ENCODE measurements at regions not wholly inside any gene's neighbourhood (a gene's known extent, or its start where the extent isn't known, plus 50 kb on each side); places are given as distances from the start of the nearest gene placed in this dataset.

- no peak for TF ChIP-seq TCF7 (IDR thresholded peaks at IDR 0.05; ENCODE audit: low read depth)
- peak; percentile 24; the same call in 1 of the 2 replicates for TF ChIP-seq RBFOX2 (IDR thresholded peaks at IDR 0.05; ENCODE audit: low read depth, low read length)
- TF ChIP-seq ZSCAN20 (CRISPR knock-in tag; IDR thresholded peaks at IDR 0.05; ENCODE audit: borderline replicate concordance) = no peak
- TF ChIP-seq, protein P1, sequence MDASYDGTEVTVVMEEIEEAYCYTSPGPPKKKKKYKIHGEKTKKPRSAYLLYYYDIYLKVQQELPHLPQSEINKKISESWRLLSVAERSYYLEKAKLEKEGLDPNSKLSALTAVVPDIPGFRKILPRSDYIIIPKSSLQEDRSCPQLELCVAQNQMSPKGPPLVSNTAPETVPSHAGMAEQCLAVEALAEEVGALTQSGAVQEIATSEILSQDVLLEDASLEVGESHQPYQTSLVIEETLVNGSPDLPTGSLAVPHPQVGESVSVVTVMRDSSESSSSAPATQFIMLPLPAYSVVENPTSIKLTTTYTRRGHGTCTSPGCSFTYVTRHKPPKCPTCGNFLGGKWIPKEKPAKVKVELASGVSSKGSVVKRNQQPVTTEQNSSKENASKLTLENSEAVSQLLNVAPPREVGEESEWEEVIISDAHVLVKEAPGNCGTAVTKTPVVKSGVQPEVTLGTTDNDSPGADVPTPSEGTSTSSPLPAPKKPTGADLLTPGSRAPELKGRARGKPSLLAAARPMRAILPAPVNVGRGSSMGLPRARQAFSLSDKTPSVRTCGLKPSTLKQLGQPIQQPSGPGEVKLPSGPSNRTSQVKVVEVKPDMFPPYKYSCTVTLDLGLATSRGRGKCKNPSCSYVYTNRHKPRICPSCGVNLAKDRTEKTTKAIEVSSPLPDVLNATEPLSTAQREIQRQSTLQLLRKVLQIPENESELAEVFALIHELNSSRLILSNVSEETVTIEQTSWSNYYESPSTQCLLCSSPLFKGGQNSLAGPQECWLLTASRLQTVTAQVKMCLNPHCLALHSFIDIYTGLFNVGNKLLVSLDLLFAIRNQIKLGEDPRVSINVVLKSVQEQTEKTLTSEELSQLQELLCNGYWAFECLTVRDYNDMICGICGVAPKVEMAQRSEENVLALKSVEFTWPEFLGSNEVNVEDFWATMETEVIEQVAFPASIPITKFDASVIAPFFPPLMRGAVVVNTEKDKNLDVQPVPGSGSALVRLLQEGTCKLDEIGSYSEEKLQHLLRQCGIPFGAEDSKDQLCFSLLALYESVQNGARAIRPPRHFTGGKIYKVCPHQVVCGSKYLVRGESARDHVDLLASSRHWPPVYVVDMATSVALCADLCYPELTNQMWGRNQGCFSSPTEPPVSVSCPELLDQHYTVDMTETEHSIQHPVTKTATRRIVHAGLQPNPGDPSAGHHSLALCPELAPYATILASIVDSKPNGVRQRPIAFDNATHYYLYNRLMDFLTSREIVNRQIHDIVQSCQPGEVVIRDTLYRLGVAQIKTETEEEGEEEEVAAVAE (CRISPR knock-in tag; IDR thresholded peaks at IDR 0.05; ENCODE audit: borderline replicate concordance) = no peak
- peak; percentile 36; the same call in 1 of the 2 replicates for TF ChIP-seq PHF8 (CRISPR knock-in tag; IDR thresholded peaks at IDR 0.05)
- no peak for TF ChIP-seq FOXA1 (IDR thresholded peaks at IDR 0.05)
- no peak; the same call in 1 of the 2 replicates for TF ChIP-seq FOXA1 (CRISPR knock-in tag; IDR thresholded peaks at IDR 0.05)
- TF ChIP-seq, protein P2, sequence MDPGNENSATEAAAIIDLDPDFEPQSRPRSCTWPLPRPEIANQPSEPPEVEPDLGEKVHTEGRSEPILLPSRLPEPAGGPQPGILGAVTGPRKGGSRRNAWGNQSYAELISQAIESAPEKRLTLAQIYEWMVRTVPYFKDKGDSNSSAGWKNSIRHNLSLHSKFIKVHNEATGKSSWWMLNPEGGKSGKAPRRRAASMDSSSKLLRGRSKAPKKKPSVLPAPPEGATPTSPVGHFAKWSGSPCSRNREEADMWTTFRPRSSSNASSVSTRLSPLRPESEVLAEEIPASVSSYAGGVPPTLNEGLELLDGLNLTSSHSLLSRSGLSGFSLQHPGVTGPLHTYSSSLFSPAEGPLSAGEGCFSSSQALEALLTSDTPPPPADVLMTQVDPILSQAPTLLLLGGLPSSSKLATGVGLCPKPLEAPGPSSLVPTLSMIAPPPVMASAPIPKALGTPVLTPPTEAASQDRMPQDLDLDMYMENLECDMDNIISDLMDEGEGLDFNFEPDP (CRISPR knock-in tag; conservative IDR thresholded peaks at IDR 0.05) = no peak
- TF ChIP-seq ZSCAN31 (CRISPR knock-in tag; IDR thresholded peaks at IDR 0.05; ENCODE audit: low read depth) = peak; percentile 65; the same call in 1 of the 2 replicates
- peak; percentile 55 for TF ChIP-seq SRSF1 (optimal IDR thresholded peaks at IDR 0.05; ENCODE audit: low read depth, low read length)
- TF ChIP-seq BCL6 (CRISPR knock-in tag; IDR thresholded peaks at IDR 0.05) = peak; percentile 18; the same call in 1 of the 2 replicates
- TF ChIP-seq RAD21 (CRISPR knock-in tag; IDR thresholded peaks at IDR 0.05) = no peak
- TF ChIP-seq ZFP41 (CRISPR knock-in tag; IDR thresholded peaks at IDR 0.05; ENCODE audit: borderline replicate concordance) = no peak
- TF ChIP-seq ZNF558 (CRISPR knock-in tag; IDR thresholded peaks at IDR 0.05; ENCODE audit: borderline replicate concordance) = no peak
- TF ChIP-seq THAP11 (CRISPR knock-in tag; IDR thresholded peaks at IDR 0.05) = no peak
- TF ChIP-seq SNRNP70 (IDR thresholded peaks at IDR 0.05; ENCODE audit: low read depth, low read length) = no peak
- TF ChIP-seq TP53 (CRISPR knock-in tag; conservative IDR thresholded peaks at IDR 0.05) = no peak
- 0 out of 2 replicates have a peak, but pooled peaks have one; percentile 23 for TF ChIP-seq ZSCAN21 (CRISPR knock-in tag; IDR thresholded peaks at IDR 0.05; ENCODE audit: borderline replicate concordance)
- no peak for TF ChIP-seq RARG (CRISPR knock-in tag; IDR thresholded peaks at IDR 0.05; ENCODE audit: low read depth)
- peak; percentile 90 for TF ChIP-seq ZBTB33 (CRISPR knock-in tag; IDR thresholded peaks at IDR 0.05)
- TF ChIP-seq NCOA5 (CRISPR knock-in tag; IDR thresholded peaks at IDR 0.05) = no peak
- TF ChIP-seq KLF16 (CRISPR knock-in tag; IDR thresholded peaks at IDR 0.05) = no peak; a peak in 1 of 4 replicates
- no peak for TF ChIP-seq CERS6 (CRISPR knock-in tag; IDR thresholded peaks at IDR 0.05)
- TF ChIP-seq ZNF792 (CRISPR knock-in tag; IDR thresholded peaks at IDR 0.05) = 0 out of 2 replicates have a peak, but pooled peaks have one; percentile 25
Observed at GRCh38 chr1:43069461-43070050, 102.5 kb downstream of the EBNA1BP2 start (continued).

All from HepG2 (cell line).